ENCODE measurements at regions not wholly inside any gene's neighbourhood (a gene's known extent, or its start where the extent isn't known, plus 50 kb on each side); places are given as distances from the start of the nearest gene placed in this dataset.

DNA sequence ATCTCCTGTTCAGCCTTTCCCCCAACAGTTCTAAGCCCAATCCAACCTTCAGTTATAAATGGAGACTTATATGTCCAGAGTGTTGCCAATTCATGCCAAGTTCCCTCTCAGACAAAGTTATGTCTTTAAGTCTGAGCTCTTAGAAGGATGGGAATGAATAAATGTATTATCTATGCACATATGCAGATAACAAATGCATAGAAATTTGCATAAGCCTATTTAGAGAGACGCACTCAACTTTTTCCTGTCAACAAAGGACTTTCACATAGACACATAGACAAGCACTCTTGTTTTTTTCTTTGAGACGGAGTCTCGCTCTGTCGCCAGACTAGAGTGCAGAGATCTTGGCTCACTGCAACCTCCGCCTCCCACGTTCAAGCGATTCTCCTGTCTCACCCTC, 95.1 kb downstream of the SOX9 start (continued):
- TF ChIP-seq ZNF114 (CRISPR knock-in tag; IDR thresholded peaks at IDR 0.05) (no peak), EZH2phosphoT487 (IDR thresholded peaks at IDR 0.05; ENCODE audit: unreplicated experiment) (no peak), CREB1 (CRISPR knock-in tag; IDR thresholded peaks at IDR 0.05; ENCODE audit: low read depth) (no peak)
- TF ChIP-seq, protein P1, sequence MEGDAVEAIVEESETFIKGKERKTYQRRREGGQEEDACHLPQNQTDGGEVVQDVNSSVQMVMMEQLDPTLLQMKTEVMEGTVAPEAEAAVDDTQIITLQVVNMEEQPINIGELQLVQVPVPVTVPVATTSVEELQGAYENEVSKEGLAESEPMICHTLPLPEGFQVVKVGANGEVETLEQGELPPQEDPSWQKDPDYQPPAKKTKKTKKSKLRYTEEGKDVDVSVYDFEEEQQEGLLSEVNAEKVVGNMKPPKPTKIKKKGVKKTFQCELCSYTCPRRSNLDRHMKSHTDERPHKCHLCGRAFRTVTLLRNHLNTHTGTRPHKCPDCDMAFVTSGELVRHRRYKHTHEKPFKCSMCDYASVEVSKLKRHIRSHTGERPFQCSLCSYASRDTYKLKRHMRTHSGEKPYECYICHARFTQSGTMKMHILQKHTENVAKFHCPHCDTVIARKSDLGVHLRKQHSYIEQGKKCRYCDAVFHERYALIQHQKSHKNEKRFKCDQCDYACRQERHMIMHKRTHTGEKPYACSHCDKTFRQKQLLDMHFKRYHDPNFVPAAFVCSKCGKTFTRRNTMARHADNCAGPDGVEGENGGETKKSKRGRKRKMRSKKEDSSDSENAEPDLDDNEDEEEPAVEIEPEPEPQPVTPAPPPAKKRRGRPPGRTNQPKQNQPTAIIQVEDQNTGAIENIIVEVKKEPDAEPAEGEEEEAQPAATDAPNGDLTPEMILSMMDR (conservative IDR thresholded peaks at IDR 0.05; ENCODE audit: low read depth in 2 of 2) = no peak

DNA sequence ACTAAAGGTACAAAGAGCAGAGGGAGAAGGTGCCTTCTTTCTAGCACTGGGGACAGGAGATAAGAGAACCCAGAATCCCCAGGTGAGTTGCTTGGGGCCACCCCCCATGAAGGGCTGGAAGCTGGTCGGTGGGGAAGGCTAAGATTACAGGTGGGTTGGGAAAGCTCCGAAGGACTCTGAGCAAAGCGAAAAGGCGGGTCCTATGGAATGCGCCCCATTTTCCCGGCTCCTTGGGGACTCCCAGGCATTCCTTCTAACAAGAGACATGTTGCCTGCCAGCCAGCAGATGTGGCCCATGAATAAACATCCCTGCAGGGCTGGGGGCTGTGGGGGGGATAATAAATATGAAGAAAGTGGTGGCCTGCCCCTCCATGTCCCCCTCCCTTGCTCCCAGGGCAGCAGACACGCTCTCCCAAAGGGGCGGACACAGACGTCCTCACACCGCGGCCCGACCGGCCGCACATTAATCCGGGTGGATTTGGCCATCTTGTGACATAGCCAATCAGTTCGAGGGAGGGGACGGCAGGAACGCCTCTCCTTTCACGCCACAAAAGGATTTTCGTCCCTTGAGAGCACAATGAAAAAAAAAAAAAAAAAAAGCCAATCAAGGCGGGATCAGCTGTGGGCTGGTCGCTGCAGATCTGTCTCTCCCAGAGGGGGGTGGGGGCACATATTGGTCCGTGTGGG, 98.5 kb downstream of the SOX9 start:
- no peaks in the 10 kb centered on the region for H3F3A ChIP-seq (replicated peaks; ENCODE audit: low read depth)
- Mint-ChIP-seq H3K4me3 (peak overlapping the region; percentile 78), H3K4me1 (peaks cover 47% of the 10 kb centered on the region), H3K36me3 (ENCODE audit: low read depth) (no peaks in the 10 kb centered on the region), H3K27me3 (ENCODE audit: insufficient read depth, low read depth, poor library complexity) (peaks cover 37% of the 10 kb centered on the region), H3K27ac (no peak overlapping the region), H3K9me3 (no peaks in the 10 kb centered on the region)
- ATAC-seq (peak; percentile 77), DNase-seq (ENCODE audit: low spot score) (peak; percentile 82)
- H3K4me1 ChIP-seq (ENCODE audit: insufficient read depth) = peaks cover 44% of the 10 kb centered on the region
- no peaks in the 10 kb centered on the region for H3K36me3 ChIP-seq (ENCODE audit: insufficient read depth)
- H3K27ac ChIP-seq (ENCODE audit: low read depth) = no peak overlapping the region
- H3K4me3 ChIP-seq = peak overlapping the region; percentile 77
- no peaks in the 10 kb centered on the region for H3K9me2 ChIP-seq (ENCODE audit: insufficient read depth)
- TF ChIP-seq, protein P2, sequence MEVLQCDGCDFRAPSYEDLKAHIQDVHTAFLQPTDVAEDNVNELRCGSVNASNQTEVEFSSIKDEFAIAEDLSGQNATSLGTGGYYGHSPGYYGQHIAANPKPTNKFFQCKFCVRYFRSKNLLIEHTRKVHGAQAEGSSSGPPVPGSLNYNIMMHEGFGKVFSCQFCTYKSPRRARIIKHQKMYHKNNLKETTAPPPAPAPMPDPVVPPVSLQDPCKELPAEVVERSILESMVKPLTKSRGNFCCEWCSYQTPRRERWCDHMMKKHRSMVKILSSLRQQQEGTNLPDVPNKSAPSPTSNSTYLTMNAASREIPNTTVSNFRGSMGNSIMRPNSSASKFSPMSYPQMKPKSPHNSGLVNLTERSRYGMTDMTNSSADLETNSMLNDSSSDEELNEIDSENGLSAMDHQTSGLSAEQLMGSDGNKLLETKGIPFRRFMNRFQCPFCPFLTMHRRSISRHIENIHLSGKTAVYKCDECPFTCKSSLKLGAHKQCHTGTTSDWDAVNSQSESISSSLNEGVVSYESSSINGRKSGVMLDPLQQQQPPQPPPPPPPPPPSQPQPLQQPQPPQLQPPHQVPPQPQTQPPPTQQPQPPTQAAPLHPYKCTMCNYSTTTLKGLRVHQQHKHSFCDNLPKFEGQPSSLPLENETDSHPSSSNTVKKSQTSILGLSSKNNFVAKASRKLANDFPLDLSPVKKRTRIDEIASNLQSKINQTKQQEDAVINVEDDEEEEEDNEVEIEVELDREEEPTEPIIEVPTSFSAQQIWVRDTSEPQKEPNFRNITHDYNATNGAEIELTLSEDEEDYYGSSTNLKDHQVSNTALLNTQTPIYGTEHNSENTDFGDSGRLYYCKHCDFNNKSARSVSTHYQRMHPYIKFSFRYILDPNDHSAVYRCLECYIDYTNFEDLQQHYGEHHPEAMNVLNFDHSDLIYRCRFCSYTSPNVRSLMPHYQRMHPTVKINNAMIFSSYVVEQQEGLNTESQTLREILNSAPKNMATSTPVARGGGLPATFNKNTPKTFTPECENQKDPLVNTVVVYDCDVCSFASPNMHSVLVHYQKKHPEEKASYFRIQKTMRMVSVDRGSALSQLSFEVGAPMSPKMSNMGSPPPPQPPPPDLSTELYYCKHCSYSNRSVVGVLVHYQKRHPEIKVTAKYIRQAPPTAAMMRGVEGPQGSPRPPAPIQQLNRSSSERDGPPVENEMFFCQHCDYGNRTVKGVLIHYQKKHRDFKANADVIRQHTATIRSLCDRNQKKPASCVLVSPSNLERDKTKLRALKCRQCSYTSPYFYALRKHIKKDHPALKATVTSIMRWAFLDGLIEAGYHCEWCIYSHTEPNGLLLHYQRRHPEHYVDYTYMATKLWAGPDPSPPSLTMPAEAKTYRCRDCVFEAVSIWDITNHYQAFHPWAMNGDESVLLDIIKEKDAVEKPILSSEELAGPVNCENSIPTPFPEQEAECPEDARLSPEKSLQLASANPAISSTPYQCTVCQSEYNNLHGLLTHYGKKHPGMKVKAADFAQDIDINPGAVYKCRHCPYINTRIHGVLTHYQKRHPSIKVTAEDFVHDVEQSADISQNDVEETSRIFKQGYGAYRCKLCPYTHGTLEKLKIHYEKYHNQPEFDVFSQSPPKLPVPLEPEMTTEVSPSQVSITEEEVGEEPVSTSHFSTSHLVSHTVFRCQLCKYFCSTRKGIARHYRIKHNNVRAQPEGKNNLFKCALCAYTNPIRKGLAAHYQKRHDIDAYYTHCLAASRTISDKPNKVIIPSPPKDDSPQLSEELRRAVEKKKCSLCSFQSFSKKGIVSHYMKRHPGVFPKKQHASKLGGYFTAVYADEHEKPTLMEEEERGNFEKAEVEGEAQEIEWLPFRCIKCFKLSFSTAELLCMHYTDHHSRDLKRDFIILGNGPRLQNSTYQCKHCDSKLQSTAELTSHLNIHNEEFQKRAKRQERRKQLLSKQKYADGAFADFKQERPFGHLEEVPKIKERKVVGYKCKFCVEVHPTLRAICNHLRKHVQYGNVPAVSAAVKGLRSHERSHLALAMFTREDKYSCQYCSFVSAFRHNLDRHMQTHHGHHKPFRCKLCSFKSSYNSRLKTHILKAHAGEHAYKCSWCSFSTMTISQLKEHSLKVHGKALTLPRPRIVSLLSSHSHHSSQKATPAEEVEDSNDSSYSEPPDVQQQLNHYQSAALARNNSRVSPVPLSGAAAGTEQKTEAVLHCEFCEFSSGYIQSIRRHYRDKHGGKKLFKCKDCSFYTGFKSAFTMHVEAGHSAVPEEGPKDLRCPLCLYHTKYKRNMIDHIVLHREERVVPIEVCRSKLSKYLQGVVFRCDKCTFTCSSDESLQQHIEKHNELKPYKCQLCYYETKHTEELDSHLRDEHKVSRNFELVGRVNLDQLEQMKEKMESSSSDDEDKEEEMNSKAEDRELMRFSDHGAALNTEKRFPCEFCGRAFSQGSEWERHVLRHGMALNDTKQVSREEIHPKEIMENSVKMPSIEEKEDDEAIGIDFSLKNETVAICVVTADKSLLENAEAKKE (CRISPR knock-in tag; IDR thresholded peaks at IDR 0.05) = 0 out of 2 replicates have a peak, but pooled peaks have one; percentile 7
- no peak for TF ChIP-seq EZH2phosphoT487 (IDR thresholded peaks at IDR 0.05; ENCODE audit: unreplicated experiment)
- peak overlapping the region; percentile 97 for H3K4me2 ChIP-seq
- H3K79me2 ChIP-seq (replicated peaks; ENCODE audit: insufficient read depth) = no peaks in the 10 kb centered on the region
- peaks cover 71% of the 10 kb centered on the region for H3K27me3 ChIP-seq (ENCODE audit: insufficient read depth)
- no peaks in the 10 kb centered on the region for H4K20me1 ChIP-seq (replicated peaks; ENCODE audit: insufficient read depth)
- H2AFZ ChIP-seq = peak overlapping the region; percentile 86; the same call in 1 of the 2 replicates

Data from GM23338 (cell line).